ENCODE measurements at regions not wholly inside any gene's neighbourhood (a gene's known extent, or its start where the extent isn't known, plus 50 kb on each side); places are given as distances from the start of the nearest gene placed in this dataset.
"Not testable (repeated sequence)": the region's sequence is repeated elsewhere in the genome, so short reads cannot be mapped to it uniquely, and the experiment has no call there.

DNA sequence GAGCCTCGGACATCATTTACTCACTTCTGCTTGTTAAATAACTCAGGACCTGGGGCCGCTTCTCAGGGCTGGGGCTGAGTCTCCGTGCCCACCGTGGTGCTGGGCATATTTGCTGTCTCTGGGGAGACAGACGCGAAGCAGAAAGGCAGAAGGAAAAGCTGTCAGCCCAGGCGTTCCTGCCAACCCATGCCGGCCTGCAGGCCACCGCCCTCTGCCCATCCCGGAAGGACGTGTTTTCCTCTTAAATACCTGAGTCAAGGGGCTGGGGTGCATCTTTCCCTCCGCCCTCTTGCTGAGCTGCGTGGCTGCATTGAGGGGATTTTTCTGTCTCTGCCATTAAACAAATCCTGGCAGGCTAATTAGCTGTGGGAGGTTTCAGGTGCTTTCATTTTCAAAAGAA is 65.3 kb upstream of the SFSWAP start:
- not testable (repeated sequence) for H3K27me3 ChIP-seq (ENCODE audit: insufficient read depth, low read length); H3K4me1 ChIP-seq (ENCODE audit: insufficient read depth, low read length); H3K4me3 ChIP-seq (ENCODE audit: low read length); H3K9me3 ChIP-seq (ENCODE audit: low read depth, low read length)

DNA sequence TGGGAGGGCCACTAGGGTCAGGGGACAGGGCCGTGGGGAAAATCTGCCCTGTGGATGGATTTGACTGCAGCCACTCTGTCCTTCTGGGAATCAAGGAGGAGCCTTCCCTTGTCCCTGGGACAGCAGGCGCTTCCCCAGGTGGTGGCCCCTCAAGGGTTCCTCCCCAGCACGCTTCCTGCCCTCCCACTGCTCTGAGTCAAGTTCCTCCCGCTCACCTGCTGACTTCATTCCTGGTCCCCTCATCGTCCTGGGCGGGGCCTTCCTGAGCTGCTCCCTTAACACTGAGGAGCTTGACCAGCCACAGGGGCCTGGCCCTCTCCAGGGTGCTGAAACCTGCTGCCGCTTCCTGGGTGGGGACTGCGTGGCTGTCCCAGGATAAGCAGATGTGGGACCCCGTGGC is 64.4 kb upstream of the SFSWAP start:
- H3K9me3 ChIP-seq (ENCODE audit: low read depth, low read length); H3K4me3 ChIP-seq (ENCODE audit: low read length); H3K4me1 ChIP-seq (ENCODE audit: insufficient read depth, low read length); H3K27me3 ChIP-seq (ENCODE audit: insufficient read depth, low read length): not testable (repeated sequence)

DNA sequence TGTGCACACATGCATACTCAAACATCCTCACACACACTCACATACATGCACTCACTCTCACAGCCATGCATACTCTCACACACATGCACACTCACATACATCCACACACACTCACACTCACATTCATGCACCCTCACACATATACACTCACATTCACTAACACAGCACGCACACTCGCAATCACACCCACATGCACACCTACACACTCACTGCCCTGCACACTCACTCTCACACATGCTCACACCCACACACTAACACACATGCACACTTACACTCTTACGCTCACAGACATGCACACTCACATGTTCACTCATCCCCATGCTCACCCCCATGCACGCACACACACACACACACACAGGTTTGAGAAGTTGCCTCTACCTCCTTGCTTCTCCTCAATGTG is 63.2 kb upstream of the SFSWAP start:
- H3K4me3 ChIP-seq (ENCODE audit: low read length) = no peak overlapping the region

DNA sequence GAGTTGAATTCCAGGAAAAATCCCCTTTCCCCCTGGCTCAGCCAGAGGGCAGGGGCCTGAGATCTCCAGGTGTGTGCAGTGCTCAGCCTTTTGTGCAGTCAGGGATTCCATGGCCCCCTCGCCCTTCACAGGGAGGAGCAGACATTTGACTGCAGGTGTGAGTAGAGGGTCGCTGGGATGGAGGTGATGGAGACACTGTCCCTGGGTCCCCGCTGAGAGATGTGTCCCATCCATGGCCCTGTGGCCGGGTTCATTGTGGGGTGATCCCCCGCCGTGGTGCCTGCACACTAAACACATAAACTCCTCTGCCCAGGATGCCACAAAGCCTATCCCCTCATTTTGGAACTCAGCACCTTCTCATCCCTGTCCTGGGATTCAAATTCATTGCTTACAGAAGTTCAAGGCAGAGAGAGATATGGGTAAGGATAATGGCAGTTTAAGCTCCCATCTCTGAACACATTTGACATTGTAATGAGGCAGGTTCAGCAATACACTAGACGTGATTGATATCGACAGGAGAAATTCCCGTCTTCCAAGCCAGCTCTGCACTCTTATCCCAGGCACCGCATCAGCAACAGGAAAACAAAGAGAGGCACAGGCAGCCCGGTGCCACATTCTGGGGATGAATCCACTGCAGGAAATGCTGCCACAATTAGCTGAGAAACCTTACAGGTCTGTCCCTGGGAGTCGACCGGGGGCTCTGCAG is 55.3 kb upstream of the SFSWAP start:
- not testable (repeated sequence) for H3K9me3 ChIP-seq (ENCODE audit: low read depth, low read length); H3K4me1 ChIP-seq (ENCODE audit: insufficient read depth, low read length); H3K27me3 ChIP-seq (ENCODE audit: insufficient read depth, low read length); H3K4me3 ChIP-seq (ENCODE audit: low read length)

More for the DNA sequence above, 63.2 kb upstream of the SFSWAP start:
- Histone ChIP-seq H3K9me3 (ENCODE audit: low read depth, low read length) (no peaks in the 10 kb centered on the region), H3K27me3 (ENCODE audit: insufficient read depth, low read length) (no peaks in the 10 kb centered on the region), H3K4me1 (ENCODE audit: insufficient read depth, low read length) (no peaks in the 10 kb centered on the region)

DNA sequence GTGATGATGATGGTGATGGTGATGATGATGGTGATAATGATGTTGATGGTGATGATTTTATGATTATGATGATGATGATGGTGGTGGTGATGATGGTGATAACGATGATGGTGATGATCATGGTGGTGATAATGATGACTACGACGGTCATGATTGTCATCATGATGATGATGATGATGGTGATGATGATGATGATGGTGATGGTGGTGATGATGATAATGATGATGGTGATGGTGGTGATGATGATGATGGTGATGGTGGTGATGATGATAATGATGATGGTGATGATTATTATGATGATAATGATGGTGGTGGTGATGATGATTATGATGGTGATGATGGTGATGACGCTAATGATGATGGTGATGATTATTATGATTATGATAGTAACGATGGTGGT is 54.1 kb upstream of the SFSWAP start:
- not testable (repeated sequence) for H3K27me3 ChIP-seq (ENCODE audit: insufficient read depth, low read length); H3K9me3 ChIP-seq (ENCODE audit: low read depth, low read length); H3K4me1 ChIP-seq (ENCODE audit: insufficient read depth, low read length); H3K4me3 ChIP-seq (ENCODE audit: low read length)

DNA sequence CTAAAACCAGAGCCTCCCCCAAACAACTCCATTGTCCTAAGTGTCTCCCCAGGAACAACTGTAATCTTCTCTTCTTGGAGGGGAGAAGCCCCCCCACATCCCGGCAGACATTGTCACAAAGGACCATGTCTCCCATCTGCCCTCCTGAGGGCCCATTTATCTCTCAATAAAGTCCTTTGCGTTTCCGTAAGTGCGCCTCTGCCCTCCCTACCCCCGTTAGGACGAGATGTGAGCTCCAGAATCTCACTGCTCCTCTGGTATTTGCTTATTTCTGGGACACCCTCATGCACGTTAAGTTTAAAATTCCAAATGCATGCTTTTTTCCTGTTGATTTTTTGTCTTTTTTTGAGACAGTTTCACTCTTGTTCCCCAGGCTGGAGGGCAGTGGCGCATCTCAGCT is 52.3 kb upstream of the SFSWAP start:
- H3K27me3 ChIP-seq (ENCODE audit: insufficient read depth, low read length); H3K9me3 ChIP-seq (ENCODE audit: low read depth, low read length); H3K4me1 ChIP-seq (ENCODE audit: insufficient read depth, low read length); H3K4me3 ChIP-seq (ENCODE audit: low read length): not testable (repeated sequence)

DNA sequence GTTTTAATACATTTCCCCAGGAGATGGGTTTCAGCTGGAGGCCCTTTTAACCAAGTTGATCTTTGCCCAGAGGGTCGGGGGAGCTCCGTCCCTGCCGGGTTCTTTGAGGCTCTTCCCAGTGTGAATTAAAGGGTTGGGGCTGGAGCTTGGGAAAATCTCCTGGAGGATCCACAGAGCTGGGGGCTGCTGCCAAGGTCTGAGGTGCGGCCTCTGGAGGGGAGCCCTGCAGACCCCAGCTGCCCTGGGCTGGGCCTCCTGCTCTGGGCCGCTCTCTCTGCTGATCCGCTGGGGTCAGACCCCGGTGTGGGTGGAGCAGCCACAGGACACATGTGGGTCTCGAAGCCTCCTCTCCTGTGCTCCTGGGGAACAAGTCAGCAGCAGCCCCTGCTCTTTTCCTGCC is 51.4 kb upstream of the SFSWAP start:
- H3K27me3 ChIP-seq (ENCODE audit: insufficient read depth, low read length); H3K4me1 ChIP-seq (ENCODE audit: insufficient read depth, low read length); H3K4me3 ChIP-seq (ENCODE audit: low read length); H3K9me3 ChIP-seq (ENCODE audit: low read depth, low read length): not testable (repeated sequence)

DNA sequence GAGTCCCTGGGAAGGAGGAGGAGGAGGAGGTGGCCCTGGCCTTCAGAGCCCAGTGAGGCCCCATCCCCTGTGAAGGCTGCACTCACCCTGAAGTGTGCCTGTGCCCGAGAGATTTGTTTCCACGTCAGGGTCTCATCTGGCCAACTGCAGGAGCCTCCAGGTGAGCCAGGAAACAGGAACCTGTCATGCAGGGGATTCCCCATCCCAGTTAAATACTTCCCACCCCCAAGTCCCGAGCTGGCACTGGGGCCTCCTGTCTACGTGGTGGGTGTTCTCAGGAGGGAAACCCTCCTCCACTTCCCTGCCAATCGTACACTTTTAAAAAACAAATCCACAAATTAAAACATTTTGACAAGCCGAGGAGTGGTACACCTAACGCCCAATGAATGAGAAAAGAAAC is 50.9 kb upstream of the SFSWAP start:
- H3K4me3 ChIP-seq (ENCODE audit: low read length); H3K9me3 ChIP-seq (ENCODE audit: low read depth, low read length); H3K4me1 ChIP-seq (ENCODE audit: insufficient read depth, low read length); H3K27me3 ChIP-seq (ENCODE audit: insufficient read depth, low read length): not testable (repeated sequence)

DNA sequence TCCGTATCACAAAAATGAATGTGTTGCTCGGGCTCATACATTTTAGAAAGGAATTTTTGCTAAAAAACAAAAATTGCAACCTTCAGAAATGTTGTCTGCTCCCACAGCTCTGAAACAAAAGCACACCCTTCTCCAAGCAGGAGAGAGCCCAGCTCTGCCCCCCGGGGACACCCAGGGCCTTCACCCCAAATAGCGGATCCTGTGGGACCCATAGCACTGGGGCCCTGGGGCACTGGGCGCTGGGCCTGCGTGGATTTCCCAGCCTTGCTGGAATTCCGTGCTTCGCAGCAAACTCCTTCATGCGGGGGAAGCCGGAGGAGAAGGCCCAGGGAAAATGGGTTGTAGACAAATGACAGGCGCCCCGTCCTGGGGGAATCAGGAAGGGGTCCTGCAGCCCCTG is 50.5 kb upstream of the SFSWAP start:
- not testable (repeated sequence) for H3K9me3 ChIP-seq (ENCODE audit: low read depth, low read length); H3K4me3 ChIP-seq (ENCODE audit: low read length); H3K4me1 ChIP-seq (ENCODE audit: insufficient read depth, low read length); H3K27me3 ChIP-seq (ENCODE audit: insufficient read depth, low read length)

Measured in mononuclear cell (primary cell).